ENCODE measurements at regions not wholly inside any gene's neighbourhood (a gene's known extent, or its start where the extent isn't known, plus 50 kb on each side); places are given as distances from the start of the nearest gene placed in this dataset.

GRCh38 chr5:84696651-84697050 is 312.0 kb upstream of the EDIL3 start:
- no peak for TF ChIP-seq CTCF (IDR thresholded peaks at IDR 0.05)
- no peak for ATAC-seq (ENCODE audit: low FRiP score)
- DNase-seq (ENCODE audit: low spot score): no peak

- ATAC-seq (ENCODE audit: low FRiP score) (no peak), DNase-seq (ENCODE audit: low spot score) (no peak)
- no peak for TF ChIP-seq CTCF (IDR thresholded peaks at IDR 0.05)
Measured at GRCh38 chr5:84695330-84695729, 310.6 kb upstream of the EDIL3 start.

- no peak for TF ChIP-seq CTCF (IDR thresholded peaks at IDR 0.05)
- DNase-seq (ENCODE audit: low spot score) (no peak), ATAC-seq (ENCODE audit: low FRiP score) (no peak)
Measured at GRCh38 chr5:84693256-84693655, 308.6 kb upstream of the EDIL3 start.

GRCh38 chr5:84688566-84688965 is 303.9 kb upstream of the EDIL3 start:
- TF ChIP-seq CTCF (IDR thresholded peaks at IDR 0.05): no peak
- ATAC-seq (ENCODE audit: low FRiP score) (no peak), DNase-seq (ENCODE audit: low spot score) (no peak)

GRCh38 chr5:84685121-84685894 is 300.6 kb upstream of the EDIL3 start:
- DNase-seq (ENCODE audit: low spot score) (no peak), ATAC-seq (ENCODE audit: low FRiP score) (no peak)
- no peak for TF ChIP-seq CTCF (IDR thresholded peaks at IDR 0.05)

- ATAC-seq (ENCODE audit: low FRiP score): no peak
- no peak for TF ChIP-seq CTCF (IDR thresholded peaks at IDR 0.05)
Measured at GRCh38 chr5:84683594-84683993, 298.9 kb upstream of the EDIL3 start.

GRCh38 chr5:84682531-84682930 is 297.9 kb upstream of the EDIL3 start:
- no peak for DNase-seq (ENCODE audit: low spot score)
- no peak for TF ChIP-seq CTCF (IDR thresholded peaks at IDR 0.05)
- no peak for ATAC-seq (ENCODE audit: low FRiP score)

More at GRCh38 chr5:84683594-84683993, 298.9 kb upstream of the EDIL3 start:
- DNase-seq (ENCODE audit: low spot score): no peak

Data from omental fat pad (tissue), 3 donors.